Activated naive CD4-positive, alpha-beta T cell treated with anti-CD3 and anti-CD28 coated beads, Interleukin-2, amount 50 U/mL, for 24 hours (primary cell): ENCODE measurements at regions not wholly inside any gene's neighbourhood (a gene's known extent, or its start where the extent isn't known, plus 50 kb on each side); places are given as distances from the start of the nearest gene placed in this dataset.

Experiments used
- H3K27ac Mint-ChIP-seq: one replicate; pipeline ENCODE4 v1.8.0; 2021; ENCODE audit warnings: mild to moderate bottlenecking, mixed read lengths
- H3K27me3 Mint-ChIP-seq: one replicate; pipeline ENCODE4 v1.8.0; 2021; ENCODE audit warnings: mixed read lengths
- H3K36me3 Mint-ChIP-seq: one replicate; pipeline ENCODE4 v1.8.0; 2021; ENCODE audit warnings: mixed read lengths
- H3K4me1 Mint-ChIP-seq: one replicate; pipeline ENCODE4 v1.8.0; 2021; ENCODE audit warnings: mixed read lengths
- H3K4me3 Mint-ChIP-seq: one replicate; pipeline ENCODE4 v1.8.0; 2021; ENCODE audit warnings: mild to moderate bottlenecking, mixed read lengths
- H3K9me3 Mint-ChIP-seq: one replicate; pipeline ENCODE4 v1.8.0; 2021; ENCODE audit warnings: mixed read lengths

DNA sequence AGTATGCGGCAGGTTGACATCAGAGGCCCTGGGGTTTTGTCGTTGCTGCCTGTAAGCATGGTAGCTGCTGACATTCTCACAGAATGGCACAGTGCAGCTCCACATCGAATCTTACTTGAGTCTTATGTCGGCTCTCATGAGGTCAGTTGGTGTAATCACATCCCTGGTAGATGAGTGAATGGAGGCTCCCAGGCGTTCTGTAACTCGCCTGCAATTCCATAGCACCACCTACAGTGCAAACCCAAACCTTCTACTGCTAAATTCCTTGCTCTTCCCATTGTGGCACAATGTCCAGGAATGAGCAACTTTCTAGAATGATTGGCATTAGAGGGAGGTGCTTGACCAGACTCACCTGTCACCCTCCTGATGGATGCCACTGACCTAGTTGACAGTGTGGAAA is 578.4 kb downstream of the CCDC171 start:
- H3K27ac Mint-ChIP-seq, result no peak overlapping the region
- H3K9me3 Mint-ChIP-seq, result no peaks in the 10 kb centered on the region
- H3K4me3 Mint-ChIP-seq, result no peak overlapping the region
- H3K36me3 Mint-ChIP-seq, result no peaks in the 10 kb centered on the region
- no peaks in the 10 kb centered on the region for H3K4me1 Mint-ChIP-seq
- H3K27me3 Mint-ChIP-seq, result peaks cover 9% of the 10 kb centered on the region

DNA sequence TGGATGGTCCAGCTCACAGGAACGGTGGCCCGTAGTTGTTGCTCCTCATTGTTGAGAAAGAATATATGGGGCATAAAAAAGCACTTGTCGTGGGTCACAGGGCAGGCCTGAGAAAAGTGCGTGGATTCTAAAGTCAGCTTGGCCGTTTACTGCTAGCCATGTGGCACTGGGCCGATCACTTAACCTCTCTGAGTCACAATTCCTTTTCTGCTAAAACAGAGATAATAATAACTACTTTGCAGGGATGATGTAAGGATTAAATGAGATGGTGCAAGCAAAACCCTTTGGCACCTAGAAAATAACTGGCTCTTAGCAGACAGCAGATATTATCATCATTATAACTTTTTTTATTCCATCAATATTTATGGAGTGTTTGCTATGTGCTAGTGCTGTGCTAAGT is 579.7 kb downstream of the CCDC171 start:
- no peaks in the 10 kb centered on the region for H3K36me3 Mint-ChIP-seq
- H3K27me3 Mint-ChIP-seq, result peaks cover 9% of the 10 kb centered on the region
- no peaks in the 10 kb centered on the region for H3K4me1 Mint-ChIP-seq
- no peaks in the 10 kb centered on the region for H3K9me3 Mint-ChIP-seq
- H3K27ac Mint-ChIP-seq, result no peak overlapping the region
- no peak overlapping the region for H3K4me3 Mint-ChIP-seq

DNA sequence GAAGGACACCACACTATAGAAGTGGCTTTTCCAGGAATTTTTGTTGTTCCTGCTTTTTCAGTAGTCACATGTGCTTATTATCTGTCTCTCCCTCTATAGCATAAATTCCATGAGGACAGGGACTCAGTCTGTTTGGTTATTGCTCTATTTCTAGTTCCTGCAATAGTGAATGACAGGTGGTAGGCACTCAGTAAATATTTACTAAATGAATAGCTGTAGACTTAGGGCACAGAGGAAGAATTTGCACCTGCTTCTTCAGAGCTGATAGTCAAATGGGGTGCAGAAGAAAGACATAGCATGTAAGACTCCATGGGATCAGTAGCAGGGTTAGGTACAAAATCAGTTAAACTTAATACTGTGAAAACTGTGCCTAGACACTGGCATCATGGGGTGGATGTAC is 580.2 kb downstream of the CCDC171 start:
- H3K27ac Mint-ChIP-seq, result no peak overlapping the region
- H3K4me3 Mint-ChIP-seq, result no peak overlapping the region
- H3K9me3 Mint-ChIP-seq, result no peaks in the 10 kb centered on the region
- H3K36me3 Mint-ChIP-seq, result no peaks in the 10 kb centered on the region
- H3K4me1 Mint-ChIP-seq, result no peaks in the 10 kb centered on the region
- H3K27me3 Mint-ChIP-seq, result peaks cover 9% of the 10 kb centered on the region

DNA sequence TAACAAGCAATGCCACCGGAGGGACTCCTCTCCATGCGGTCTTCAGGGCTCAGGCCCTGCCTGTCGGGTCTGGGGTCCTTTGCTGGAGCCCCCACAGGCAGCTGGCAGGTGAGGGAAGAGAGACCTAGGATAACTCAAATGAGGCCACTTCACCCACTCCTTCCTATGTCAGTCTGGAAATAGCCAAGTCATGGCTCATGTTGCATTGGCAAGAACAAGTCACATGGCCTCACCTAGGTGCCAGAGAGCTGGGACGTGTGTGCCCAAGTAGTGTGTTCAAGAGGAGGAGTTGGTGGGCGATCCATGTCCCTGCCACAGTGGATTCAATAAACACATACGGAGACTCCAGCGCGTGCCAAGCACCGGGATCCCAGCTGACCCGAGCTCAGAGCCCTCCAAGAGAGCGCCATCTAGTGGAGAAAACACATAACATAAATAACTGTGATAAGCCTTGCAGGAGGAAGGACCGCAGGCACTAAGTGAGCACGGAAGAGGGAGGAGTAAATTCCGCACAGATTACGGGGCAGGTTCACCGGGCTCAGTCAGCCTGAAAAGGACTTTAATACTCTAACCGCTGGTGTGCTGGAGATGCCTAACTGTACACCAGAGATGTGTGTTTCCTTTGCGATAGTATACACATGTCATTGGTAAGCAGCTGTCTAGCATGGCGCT is 580.8 kb downstream of the CCDC171 start:
- Mint-ChIP-seq H3K9me3 (no peaks in the 10 kb centered on the region), H3K27ac (no peak overlapping the region), H3K36me3 (no peaks in the 10 kb centered on the region), H3K4me1 (no peaks in the 10 kb centered on the region), H3K27me3 (peaks cover 7% of the 10 kb centered on the region), H3K4me3 (no peak overlapping the region)

DNA sequence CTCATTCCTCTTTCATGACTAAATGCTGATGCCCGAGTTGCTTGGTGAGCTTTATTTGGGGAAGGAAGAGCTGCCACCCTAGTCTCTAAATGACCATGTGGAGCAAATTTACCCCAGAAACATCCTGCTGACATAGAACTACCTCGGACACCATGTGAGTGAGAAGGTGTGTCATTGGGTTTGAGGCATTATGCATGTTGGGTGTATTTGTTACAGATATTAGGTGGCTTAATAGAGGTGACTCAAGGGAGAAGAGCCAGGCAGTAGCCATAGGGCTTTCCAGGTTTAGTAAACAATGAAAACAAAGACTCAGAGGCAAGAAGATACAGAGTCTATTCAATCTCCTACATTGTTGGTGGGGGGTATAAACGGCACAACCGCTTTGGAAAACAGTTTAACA is 581.5 kb downstream of the CCDC171 start:
- H3K27me3 Mint-ChIP-seq, result peaks cover 7% of the 10 kb centered on the region
- H3K36me3 Mint-ChIP-seq, result no peaks in the 10 kb centered on the region
- H3K4me1 Mint-ChIP-seq, result no peaks in the 10 kb centered on the region
- no peaks in the 10 kb centered on the region for H3K9me3 Mint-ChIP-seq
- no peak overlapping the region for H3K27ac Mint-ChIP-seq
- no peak overlapping the region for H3K4me3 Mint-ChIP-seq

DNA sequence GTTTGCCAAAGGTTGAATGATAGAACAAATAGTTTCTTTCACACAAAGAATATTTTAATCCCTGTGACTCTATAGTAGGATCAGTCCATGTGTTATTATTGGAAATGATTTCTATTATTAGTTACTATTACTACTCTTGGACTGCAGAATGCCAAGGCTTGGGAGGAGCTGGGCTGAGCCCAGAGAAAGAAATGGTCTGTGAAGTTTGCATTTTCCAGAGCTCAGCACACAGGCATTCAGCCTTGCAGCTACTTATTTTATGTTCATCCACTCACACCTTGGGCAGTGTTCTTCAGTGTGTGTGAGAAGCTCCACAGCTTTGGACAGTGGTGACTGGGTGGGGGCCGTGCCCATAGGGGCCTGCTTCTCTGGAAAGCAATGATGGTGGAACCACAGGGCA is 583.1 kb downstream of the CCDC171 start:
- H3K9me3 Mint-ChIP-seq, result no peaks in the 10 kb centered on the region
- no peak overlapping the region for H3K4me3 Mint-ChIP-seq
- H3K27ac Mint-ChIP-seq, result no peak overlapping the region
- H3K27me3 Mint-ChIP-seq, result peaks cover 7% of the 10 kb centered on the region
- H3K36me3 Mint-ChIP-seq, result no peaks in the 10 kb centered on the region
- no peaks in the 10 kb centered on the region for H3K4me1 Mint-ChIP-seq

DNA sequence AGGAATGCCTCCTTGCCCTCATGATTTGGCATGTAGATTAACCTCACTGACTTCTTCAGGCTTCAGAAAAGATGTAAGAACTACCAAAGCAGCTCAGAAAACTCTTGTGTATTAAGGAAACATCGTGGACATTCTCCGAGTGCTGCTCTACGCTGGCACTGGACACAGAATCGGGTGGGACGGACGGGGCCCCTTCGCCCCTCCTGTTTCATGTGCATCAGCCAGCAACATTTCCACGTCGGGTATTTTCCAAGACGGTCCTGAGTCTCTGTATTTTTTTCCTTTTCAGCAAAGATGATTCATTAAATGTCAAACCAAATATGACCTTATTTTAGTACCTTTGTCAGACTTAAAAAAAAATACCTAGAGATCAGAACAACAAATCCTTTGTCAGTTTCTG is 583.6 kb downstream of the CCDC171 start:
- H3K36me3 Mint-ChIP-seq, result no peaks in the 10 kb centered on the region
- no peaks in the 10 kb centered on the region for H3K9me3 Mint-ChIP-seq
- no peaks in the 10 kb centered on the region for H3K4me1 Mint-ChIP-seq
- peaks cover 7% of the 10 kb centered on the region for H3K27me3 Mint-ChIP-seq
- no peak overlapping the region for H3K27ac Mint-ChIP-seq
- no peak overlapping the region for H3K4me3 Mint-ChIP-seq

DNA sequence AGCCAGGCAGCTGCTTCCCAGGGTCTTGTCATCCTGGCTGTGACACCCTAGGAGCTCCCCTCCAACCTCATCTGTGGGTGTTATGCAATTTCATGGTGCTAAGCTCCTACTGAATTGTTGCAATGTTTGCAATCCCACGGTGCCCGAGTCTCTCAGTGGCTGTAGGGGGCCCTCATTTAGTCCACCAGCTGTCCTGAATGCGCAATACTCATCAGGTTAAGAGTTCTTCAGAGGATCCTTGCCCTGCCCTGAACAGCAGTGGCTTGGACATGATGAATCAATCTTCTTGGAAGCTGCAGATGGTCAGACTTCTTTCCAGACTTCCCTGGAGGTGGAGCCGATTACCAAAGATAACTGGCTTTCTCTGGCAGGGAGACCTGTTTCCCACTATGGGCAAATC is 584.1 kb downstream of the CCDC171 start:
- H3K9me3 Mint-ChIP-seq, result no peaks in the 10 kb centered on the region
- peaks cover 7% of the 10 kb centered on the region for H3K27me3 Mint-ChIP-seq
- no peak overlapping the region for H3K27ac Mint-ChIP-seq
- H3K4me3 Mint-ChIP-seq, result no peak overlapping the region
- no peaks in the 10 kb centered on the region for H3K4me1 Mint-ChIP-seq
- no peaks in the 10 kb centered on the region for H3K36me3 Mint-ChIP-seq

DNA sequence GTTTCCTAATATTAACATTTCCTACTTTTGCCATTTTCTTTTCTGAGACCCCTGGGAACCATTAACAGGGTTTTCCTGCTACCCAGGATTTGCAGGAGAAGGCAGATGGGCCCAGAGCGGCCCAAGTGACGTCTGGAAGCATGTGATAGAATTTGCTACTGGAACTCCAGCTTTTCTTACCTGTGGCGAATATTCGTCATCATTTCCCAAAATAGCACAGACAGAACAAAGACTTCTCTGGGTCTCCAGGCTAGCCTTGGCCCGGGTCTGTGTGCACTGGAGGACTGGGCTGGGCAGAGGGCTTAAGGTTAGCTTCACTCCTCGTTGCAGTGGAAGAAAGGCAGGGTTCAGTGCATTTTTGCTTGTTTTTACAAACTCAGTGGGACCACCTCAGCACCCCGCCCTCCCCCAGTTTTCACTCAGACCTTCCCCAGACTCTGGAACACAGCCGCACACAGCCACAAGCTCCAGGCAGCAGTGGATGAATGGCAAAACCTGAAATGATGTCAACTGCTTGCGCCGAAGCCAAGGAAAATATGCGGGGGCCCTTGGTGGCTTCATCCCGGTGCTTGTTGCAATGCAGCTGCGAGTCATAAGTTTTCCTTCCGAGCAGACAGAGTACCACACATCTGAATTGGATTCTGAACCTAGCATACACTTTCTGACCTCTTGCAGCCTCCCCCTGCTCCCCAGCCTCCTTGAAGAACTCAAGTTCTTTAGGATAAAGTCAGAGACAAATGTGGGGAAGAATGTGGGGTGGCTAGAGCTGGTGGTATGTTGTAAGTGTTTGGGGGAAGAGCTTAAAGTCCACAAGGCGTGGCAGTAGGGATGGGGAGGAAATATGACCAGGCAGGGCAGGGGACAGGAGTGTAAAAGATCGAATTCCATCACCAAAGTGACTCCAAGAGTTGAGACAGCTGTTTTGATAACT is 586.0 kb downstream of the CCDC171 start:
- Mint-ChIP-seq H3K36me3 (no peaks in the 10 kb centered on the region), H3K4me3 (no peak overlapping the region), H3K27me3 (peaks cover 4% of the 10 kb centered on the region), H3K27ac (no peak overlapping the region), H3K4me1 (no peaks in the 10 kb centered on the region), H3K9me3 (no peaks in the 10 kb centered on the region)

DNA sequence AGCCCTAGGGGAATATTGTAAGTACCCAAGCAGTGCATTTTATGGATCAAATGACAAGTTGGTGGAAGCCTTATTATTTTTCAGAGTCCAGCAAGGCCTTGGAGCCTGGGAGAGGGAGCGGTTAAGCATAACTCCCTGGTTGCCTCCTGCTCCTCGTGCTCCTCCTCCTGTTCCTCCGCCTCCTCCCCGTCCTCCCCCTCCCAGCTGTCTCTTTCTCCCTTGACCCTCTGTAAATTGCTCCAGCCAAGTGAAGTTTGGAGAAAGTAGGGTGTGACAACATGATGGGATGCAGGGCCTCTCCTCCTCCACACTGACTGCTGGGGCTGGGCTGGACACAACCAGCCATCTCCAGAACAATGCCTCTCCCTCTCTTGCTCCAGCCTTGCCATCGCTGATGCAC is 586.9 kb downstream of the CCDC171 start:
- no peaks in the 10 kb centered on the region for H3K9me3 Mint-ChIP-seq
- H3K36me3 Mint-ChIP-seq, result no peaks in the 10 kb centered on the region
- H3K27me3 Mint-ChIP-seq, result no peaks in the 10 kb centered on the region
- H3K4me3 Mint-ChIP-seq, result no peak overlapping the region
- H3K4me1 Mint-ChIP-seq, result no peaks in the 10 kb centered on the region
- no peak overlapping the region for H3K27ac Mint-ChIP-seq

DNA sequence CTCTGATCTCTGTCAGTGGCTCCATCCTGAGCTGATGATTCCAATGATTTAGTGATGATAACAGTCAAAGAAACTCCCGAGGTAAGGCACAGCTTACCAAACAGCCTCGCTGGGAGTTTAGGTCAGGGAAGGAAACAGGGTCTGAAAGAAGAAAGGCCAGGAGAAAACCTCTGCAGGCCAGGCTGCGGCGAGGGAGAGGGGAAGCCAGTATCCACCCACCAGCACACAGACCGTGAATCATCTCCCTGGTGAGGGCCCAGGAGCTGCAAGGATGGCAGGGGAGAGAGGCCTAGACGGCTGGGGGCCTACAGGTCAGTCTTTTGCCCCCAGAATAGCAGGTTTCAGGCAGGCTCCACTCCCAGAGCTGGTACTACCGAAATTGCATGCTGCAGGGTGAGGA is 590.5 kb downstream of the CCDC171 start:
- H3K4me3 Mint-ChIP-seq, result no peak overlapping the region
- H3K9me3 Mint-ChIP-seq, result no peaks in the 10 kb centered on the region
- H3K27ac Mint-ChIP-seq, result no peak overlapping the region
- H3K4me1 Mint-ChIP-seq, result no peaks in the 10 kb centered on the region
- H3K36me3 Mint-ChIP-seq, result no peaks in the 10 kb centered on the region
- no peaks in the 10 kb centered on the region for H3K27me3 Mint-ChIP-seq

DNA sequence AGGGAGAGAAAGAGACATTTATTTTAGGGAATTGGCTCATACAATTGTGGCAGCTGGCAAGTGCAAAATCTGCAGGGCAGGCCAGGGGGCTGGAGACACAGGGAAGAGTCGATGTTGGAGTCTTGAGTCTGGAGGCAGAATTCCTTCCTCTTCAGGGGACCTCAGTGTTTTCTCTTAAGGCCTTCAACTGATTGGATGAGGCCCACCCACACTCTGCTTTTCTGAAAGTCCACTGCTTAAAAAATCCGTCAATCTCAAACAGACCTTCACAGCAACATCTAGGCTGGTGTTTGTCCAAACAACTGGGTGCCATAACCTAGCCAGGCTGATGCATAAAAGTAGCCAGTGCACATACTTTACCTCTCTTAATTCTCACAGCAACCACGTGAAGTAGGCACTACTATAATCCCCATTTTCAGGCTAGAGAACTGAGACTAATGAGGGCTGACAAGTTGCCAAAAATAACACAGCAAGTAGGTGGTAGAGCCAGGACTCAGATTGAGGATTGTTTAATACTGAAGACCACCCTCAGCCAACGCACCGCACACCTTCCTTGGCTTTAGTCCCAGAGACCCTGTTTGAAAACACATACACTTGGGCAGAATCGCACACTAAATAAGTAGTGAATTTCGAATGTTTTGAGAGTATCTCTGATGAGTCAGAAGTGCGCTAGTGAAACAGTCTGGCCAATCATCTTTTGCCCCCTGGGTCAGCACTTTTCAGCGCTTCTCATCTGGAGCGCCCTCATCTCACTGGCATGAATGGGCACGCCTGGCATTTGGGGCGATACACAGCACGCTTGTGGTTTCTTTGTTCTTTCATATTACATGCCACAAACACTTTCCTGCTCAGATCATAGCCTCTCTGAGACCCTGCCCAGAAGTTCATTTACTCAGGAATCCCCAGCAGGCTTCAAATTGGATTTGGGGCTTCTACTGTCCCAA is 591.4 kb downstream of the CCDC171 start:
- Mint-ChIP-seq H3K4me1 (no peaks in the 10 kb centered on the region), H3K9me3 (peaks cover 4% of the 10 kb centered on the region), H3K27me3 (no peaks in the 10 kb centered on the region), H3K4me3 (no peak overlapping the region), H3K36me3 (no peaks in the 10 kb centered on the region), H3K27ac (no peak overlapping the region)

DNA sequence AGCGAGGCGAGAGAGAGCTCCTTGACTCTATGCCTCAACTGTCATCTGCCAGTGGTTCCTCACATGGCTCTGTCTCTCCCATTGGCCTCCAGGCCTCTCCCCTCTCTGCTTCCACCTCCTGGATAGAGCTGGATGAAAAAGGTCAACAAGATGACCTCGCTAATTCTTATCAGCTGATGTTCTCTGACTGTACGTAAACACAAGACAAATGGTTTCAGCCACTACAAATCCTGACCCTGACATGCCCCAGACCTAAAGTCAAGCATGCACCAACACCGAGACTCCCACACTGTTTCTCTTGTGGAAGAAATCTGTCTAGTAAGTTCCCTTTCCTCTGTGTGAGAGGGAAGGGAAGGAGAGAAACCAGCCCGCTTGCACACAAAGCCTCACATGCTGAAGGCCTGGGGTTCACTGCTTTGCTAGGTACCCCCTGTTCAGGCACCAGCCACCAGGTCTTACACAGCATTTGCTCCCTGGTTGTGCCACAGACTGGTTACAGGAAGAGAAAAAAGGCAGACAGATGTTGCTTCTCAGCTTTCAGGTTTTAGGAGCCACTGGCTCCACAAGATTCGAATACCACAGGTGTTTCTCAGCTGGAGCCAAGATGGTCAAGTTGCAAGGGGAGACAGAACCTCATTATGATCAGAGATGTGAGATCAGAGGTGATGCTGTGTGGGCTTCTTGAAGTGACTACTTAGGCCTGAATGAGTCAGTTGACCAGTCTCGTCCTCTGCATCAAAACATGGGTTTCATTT is 592.5 kb downstream of the CCDC171 start:
- no peak overlapping the region for H3K4me3 Mint-ChIP-seq
- H3K9me3 Mint-ChIP-seq, result peaks cover 4% of the 10 kb centered on the region
- H3K4me1 Mint-ChIP-seq, result no peaks in the 10 kb centered on the region
- no peaks in the 10 kb centered on the region for H3K36me3 Mint-ChIP-seq
- no peaks in the 10 kb centered on the region for H3K27me3 Mint-ChIP-seq
- no peak overlapping the region for H3K27ac Mint-ChIP-seq

DNA sequence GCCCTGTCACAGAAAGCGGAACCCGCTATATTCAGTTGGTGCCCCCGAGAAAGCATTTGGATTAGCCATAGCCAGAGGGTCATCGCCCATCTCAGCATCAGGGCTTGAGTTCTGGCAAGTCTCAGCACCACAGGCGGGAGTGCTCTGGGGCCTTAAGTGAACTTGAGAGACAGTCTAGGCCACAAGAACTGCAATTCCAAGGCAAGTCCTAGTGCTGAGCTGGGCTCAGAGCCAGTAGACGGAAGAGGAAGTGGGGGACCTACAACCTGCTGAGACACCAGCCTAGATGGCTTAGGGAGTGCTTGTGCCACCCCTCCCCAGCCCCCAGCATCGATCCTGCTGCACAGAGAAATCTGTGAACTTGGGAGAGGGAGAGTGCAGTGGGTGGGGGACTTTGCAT is 594.9 kb downstream of the CCDC171 start:
- Mint-ChIP-seq H3K27ac (no peak overlapping the region), H3K4me3 (no peak overlapping the region)

DNA sequence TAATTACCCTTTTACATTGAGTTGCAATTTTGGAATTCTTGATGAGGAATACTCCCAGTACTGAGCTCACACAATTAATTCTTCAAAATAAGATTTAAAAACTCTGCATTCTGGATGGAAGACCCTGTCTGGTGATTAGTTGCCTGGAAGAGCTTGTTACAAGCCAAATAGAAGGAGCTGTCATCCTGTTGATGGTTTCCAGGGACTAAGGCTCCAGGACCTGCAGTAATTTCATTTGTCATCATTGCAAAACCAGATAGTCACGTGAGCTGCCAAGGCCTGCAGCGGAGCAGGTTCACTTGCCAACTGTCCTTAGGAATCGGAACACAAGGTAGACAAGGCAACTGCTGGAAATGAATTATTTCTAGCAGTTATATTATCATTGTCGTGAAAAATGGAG is 597.7 kb downstream of the CCDC171 start:
- Mint-ChIP-seq H3K4me3 (no peak overlapping the region), H3K36me3 (no peaks in the 10 kb centered on the region), H3K9me3 (peaks cover 4% of the 10 kb centered on the region), H3K27ac (no peak overlapping the region), H3K4me1 (peaks cover 8% of the 10 kb centered on the region), H3K27me3 (peaks cover 1% of the 10 kb centered on the region)

More for the DNA sequence above, 594.9 kb downstream of the CCDC171 start:
- no peaks in the 10 kb centered on the region for H3K4me1 Mint-ChIP-seq
- no peaks in the 10 kb centered on the region for H3K36me3 Mint-ChIP-seq
- H3K27me3 Mint-ChIP-seq, result no peaks in the 10 kb centered on the region
- H3K9me3 Mint-ChIP-seq, result peaks cover 4% of the 10 kb centered on the region
